ENCODE measurements at regions not wholly inside any gene's neighbourhood (a gene's known extent, or its start where the extent isn't known, plus 50 kb on each side); places are given as distances from the start of the nearest gene placed in this dataset.
A peak's percentile ranks its signal among the peaks of the same experiment; 100 is the strongest.

GRCh38 chr4:186839122-186840037 lies 115.7 kb upstream of the FAT1 start:
- intact Hi-C loops (cut with DNase I; ENCODE audit: low total_unique reads) (no loop called here), in situ Hi-C loops (cut with MboI; ENCODE audit: low pct_ligation_motif_present in 1 of 4, low pct_unique_long_range_greater_than_20kb in 1 of 4, low sequenced_read_pairs in 3 of 4) (no loop called here)
- no peak for DNase-seq
- no peaks in the 10 kb centered on the region for H3K36me3 ChIP-seq
- H3K9me3 ChIP-seq, result no peaks in the 10 kb centered on the region
- peak overlapping the region; percentile 67 to 79 (median 73) for H3K27ac ChIP-seq
- WGBS, 2 donors (ENCODE audit: low coverage in 1 of 2), result 60 to 71% methylated on average over 11 of the region's 11 CpGs
- peaks cover 0 to 7% (median 6%) of the 10 kb centered on the region in 4 donors for H3K4me1 ChIP-seq
- H3K4me3 ChIP-seq, result no peak overlapping the region
- TF ChIP-seq EP300 (IDR thresholded peaks at IDR 0.05; ENCODE audit: low read depth) (no peak), POLR2A (IDR thresholded peaks at IDR 0.05) (no peak), POLR2AphosphoS5 (IDR thresholded peaks at IDR 0.05) (peak in 1 of 3 donors; percentile 18)
- no peaks in the 10 kb centered on the region for H3K27me3 ChIP-seq

- TF ChIP-seq POLR2AphosphoS5 (IDR thresholded peaks at IDR 0.05), result peak in 2 of 3 donors; percentile 4 to 7
- no peak for TF ChIP-seq EP300 (IDR thresholded peaks at IDR 0.05; ENCODE audit: low read depth)
- TF ChIP-seq POLR2A (IDR thresholded peaks at IDR 0.05), result peak; percentile 18
- TF ChIP-seq CTCF (IDR thresholded peaks at IDR 0.05), result no peak
- intact Hi-C loops (cut with DNase I; ENCODE audit: low total_unique reads) (no loop called here), in situ Hi-C loops (cut with MboI; ENCODE audit: low pct_ligation_motif_present in 1 of 4, low pct_unique_long_range_greater_than_20kb in 1 of 4, low sequenced_read_pairs in 3 of 4) (no loop called here)
- Histone ChIP-seq H3K4me3 (no peak overlapping the region), H3K9me3 (no peaks in the 10 kb centered on the region), H3K36me3 (no peaks in the 10 kb centered on the region), H3K27ac (peak overlapping the region; percentile 67 to 79 (median 73)), H3K4me1 (peaks cover 2 to 15% (median 14%) of the 10 kb centered on the region in 4 donors), H3K27me3 (no peaks in the 10 kb centered on the region)
- peak; percentile 30 for DNase-seq
- 57 to 64% methylated on average over 3 to 6 of the region's 7 CpGs for WGBS, 2 donors (ENCODE audit: low coverage in 1 of 2)
Observed at GRCh38 chr4:186840222-186840701, 116.6 kb upstream of the FAT1 start.

- Histone ChIP-seq H3K4me1 (peaks cover 5 to 20% (median 19%) of the 10 kb centered on the region in 4 donors), H3K36me3 (no peaks in the 10 kb centered on the region), H3K9me3 (no peaks in the 10 kb centered on the region), H3K27ac (peak overlapping the region; percentile 42 to 79 (median 73)), H3K27me3 (no peaks in the 10 kb centered on the region), H3K4me3 (no peak overlapping the region)
- DNase-seq, result no peak
- 81 to 93% methylated on average over 4 to 21 of the region's 21 CpGs for WGBS, 2 donors (ENCODE audit: low coverage in 1 of 2)
- no peak for TF ChIP-seq CTCF (IDR thresholded peaks at IDR 0.05)
- TF ChIP-seq POLR2AphosphoS5 (IDR thresholded peaks at IDR 0.05), result no peak
- TF ChIP-seq EP300 (IDR thresholded peaks at IDR 0.05; ENCODE audit: low read depth), result no peak
- no peak for TF ChIP-seq POLR2A (IDR thresholded peaks at IDR 0.05)
- intact Hi-C loops (cut with DNase I; ENCODE audit: low total_unique reads), result no loop called here
- in situ Hi-C loops (cut with MboI; ENCODE audit: low pct_ligation_motif_present in 1 of 4, low pct_unique_long_range_greater_than_20kb in 1 of 4, low sequenced_read_pairs in 3 of 4), result no loop called here
Observed at GRCh38 chr4:186840771-186841301, 117.2 kb upstream of the FAT1 start.

- peak overlapping the region; percentile 70 to 78 (median 74) for H3K27ac ChIP-seq
- no peak for DNase-seq
- in situ Hi-C loops (cut with MboI; ENCODE audit: low pct_ligation_motif_present in 1 of 4, low pct_unique_long_range_greater_than_20kb in 1 of 4, low sequenced_read_pairs in 3 of 4) (no loop called here), intact Hi-C loops (cut with DNase I; ENCODE audit: low total_unique reads) (no loop called here)
- H3K9me3 ChIP-seq, result no peaks in the 10 kb centered on the region
- no peaks in the 10 kb centered on the region for H3K27me3 ChIP-seq
- H3K36me3 ChIP-seq, result no peaks in the 10 kb centered on the region
- H3K4me1 ChIP-seq, result peaks cover 5 to 22% (median 20%) of the 10 kb centered on the region in 4 donors
- peak overlapping the region in 2 of 4 donors; percentile 13 to 25 for H3K4me3 ChIP-seq
- WGBS, 2 donors (ENCODE audit: low coverage in 1 of 2), result 23 to 25% methylated on average over 6 to 8 of the region's 8 CpGs
- TF ChIP-seq POLR2AphosphoS5 (IDR thresholded peaks at IDR 0.05) (no peak), POLR2A (IDR thresholded peaks at IDR 0.05) (no peak), EP300 (IDR thresholded peaks at IDR 0.05; ENCODE audit: low read depth) (no peak), CTCF (IDR thresholded peaks at IDR 0.05) (no peak)
Observed at GRCh38 chr4:186844059-186844681, 120.5 kb upstream of the FAT1 start.

All from transverse colon (tissue), 4 donors.